DND-41 (cell line): ENCODE measurements at regions not wholly inside any gene's neighbourhood (a gene's known extent, or its start where the extent isn't known, plus 50 kb on each side); places are given as distances from the start of the nearest gene placed in this dataset.

Experiments
- CTCF ChIP-seq: IDR thresholded peaks from 2 replicates; pipeline ENCODE4 v1.5.1; 2012; ENCODE audit warnings: borderline replicate concordance, low read length, moderate library complexity, mild to moderate bottlenecking; ENCODE audit not compliant: poor library complexity, severe bottlenecking; ENCODE audit errors: extremely low read depth
- EZH2 ChIP-seq: IDR thresholded peaks from 3 replicates; pipeline ENCODE4 v1.6.1; 2012; ENCODE audit warnings: borderline replicate concordance, low read depth, mild to moderate bottlenecking, moderate library complexity, low read length, inconsistent platforms; ENCODE audit not compliant: severe bottlenecking

GRCh38 chr2:156679820-156680219, 243.6 kb downstream of the GPD2 start:
- no peak for TF ChIP-seq CTCF
- TF ChIP-seq EZH2 = no peak
